Left cardiac atrium (tissue), 4 donors: ENCODE measurements at regions not wholly inside any gene's neighbourhood (a gene's known extent, or its start where the extent isn't known, plus 50 kb on each side); places are given as distances from the start of the nearest gene placed in this dataset.
"Not testable (repeated sequence)": the region's sequence is repeated elsewhere in the genome, so short reads cannot be mapped to it uniquely, and the experiment has no call there.

Experiments used
- ATAC-seq, 2 donors: fragments of 200-7000 bp; cut with Tn5 transposase; one replicate each; pipeline ENCODE4 v1.9.1; 2020; ENCODE audit warnings: mild to moderate bottlenecking in 2 of 2, moderate library complexity in 2 of 2
- DNase-seq: peaks from one replicate; pipeline ENCODE4 v3.0.0-alpha.2; 2020
- intact Hi-C, 2 donors: fragments of 100-400 bp; cut with DNase I; formaldehyde crosslinking; loops; one replicate each; pipeline versions ENCODE4 v1.14.1 to v1.15.1; 2022 to 2023
- donor health status: DM: no; HTN: yes; CAD: no.
- donor health status: DM: no; HTN: yes; CAD: no; lungs with severe emphysema.
- donor health status: DM: yes; HTN: yes; CAD: no.
- donor health status: Dilated cardiomyopathy.

DNA sequence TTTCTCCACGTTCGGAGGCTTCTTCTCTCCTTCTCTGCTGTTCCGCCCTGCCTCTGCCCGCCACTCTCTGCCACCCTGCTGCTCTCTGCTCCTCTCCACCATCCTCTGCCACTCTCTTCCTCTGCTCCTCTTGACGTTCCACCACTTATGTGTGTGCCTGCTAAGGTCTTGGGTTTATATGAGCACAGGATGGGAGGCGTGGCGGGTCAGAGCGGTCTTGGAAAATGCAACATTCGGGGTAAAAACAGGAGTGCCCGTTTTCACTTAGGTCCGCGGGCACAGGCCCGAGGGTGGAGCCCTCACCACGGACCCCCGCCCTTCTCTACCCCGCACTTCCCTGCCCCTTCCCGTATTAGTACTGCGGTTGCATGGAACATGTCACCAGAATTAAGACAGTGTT lies 114.4 kb upstream of the FBXL7 start:
- intact Hi-C loops = no loop called here
- no peak for ATAC-seq
- DNase-seq = no peak

DNA sequence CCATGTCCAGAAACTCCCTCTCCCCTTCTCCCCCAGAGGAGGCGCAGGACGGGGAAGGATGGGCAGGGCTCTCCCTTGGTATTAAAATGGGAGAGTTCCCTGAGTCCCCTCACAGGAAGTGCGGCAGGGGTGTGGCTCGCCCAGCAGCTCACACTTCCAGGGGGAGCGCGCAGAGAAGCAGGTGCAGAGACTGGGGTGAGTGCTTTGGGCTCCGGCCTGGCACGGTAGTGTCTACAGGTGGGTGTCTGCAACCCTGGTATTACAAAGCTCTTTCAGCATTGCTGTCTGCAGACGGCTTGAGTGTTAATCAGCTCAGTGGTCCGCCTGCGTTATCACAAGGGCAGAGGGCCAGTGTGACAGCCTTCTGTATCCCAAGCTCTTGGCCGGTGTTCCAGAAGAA lies 114.9 kb upstream of the FBXL7 start:
- intact Hi-C loops = no loop called here
- no peak for ATAC-seq
- DNase-seq = no peak

DNA sequence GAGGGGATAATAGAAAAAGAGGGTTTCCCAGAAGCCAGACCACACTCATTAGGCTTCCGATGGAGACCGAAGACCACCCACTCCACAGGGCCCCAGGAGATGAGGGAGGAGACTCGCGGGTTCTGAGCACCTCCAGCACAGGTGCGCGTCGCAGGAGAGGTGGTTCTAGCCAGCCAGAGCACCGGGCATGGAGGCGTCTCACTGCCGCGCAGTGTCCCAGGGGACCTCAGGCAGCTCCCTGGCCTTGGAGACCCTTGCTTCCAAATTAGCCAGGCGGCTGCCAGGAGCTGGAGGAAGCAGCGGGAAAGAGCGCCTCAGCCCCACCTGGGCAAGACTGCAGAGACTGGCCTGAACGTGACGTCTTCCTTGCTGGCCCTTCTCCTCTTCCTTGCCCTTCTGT lies 115.4 kb upstream of the FBXL7 start:
- intact Hi-C loops = no loop called here
- ATAC-seq = no peak
- DNase-seq = no peak

DNA sequence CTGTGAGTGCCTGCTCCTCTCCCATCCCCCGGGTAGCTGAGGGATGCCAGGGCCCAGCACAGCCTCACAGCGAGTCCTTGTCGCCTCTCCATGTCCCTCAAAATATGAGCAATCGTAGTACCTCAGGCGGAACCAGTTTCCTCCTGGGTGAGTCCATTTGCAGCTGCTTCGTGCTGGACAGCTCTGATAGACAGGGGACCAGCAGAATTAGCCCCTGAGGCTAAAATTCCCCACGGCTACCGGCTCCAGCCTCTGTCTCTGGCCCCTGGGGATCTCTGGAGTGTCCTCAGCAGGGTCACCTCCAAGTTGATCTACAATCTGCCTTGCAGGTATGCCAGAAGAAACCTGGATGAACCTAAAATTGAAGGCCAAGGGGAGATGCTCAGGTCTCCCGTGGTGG lies 115.8 kb upstream of the FBXL7 start:
- DNase-seq (no peak), ATAC-seq (no peak)
- intact Hi-C loops = no loop called here

DNA sequence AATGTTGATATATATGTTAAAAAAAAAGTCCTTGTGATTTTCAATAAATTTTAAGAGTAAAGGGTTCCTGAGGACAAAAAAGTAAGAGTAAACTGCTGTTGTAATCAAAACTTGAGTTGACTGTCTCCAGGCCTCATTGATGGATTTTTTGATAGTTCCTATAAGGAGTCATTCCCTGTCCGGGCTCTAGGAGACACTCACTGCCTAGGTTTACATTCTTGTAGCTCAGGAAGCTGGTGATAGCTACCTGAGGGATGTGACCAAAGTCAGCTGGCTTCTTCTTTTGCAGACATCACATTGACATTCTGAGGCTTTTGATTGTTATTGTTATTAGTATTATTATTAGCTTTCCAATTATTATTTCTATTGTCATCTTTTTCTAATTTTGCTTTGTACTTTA lies 116.5 kb upstream of the FBXL7 start:
- ATAC-seq (peak in 1 of 2 donors; percentile 41), DNase-seq (no peak)
- intact Hi-C loops = no loop called here

DNA sequence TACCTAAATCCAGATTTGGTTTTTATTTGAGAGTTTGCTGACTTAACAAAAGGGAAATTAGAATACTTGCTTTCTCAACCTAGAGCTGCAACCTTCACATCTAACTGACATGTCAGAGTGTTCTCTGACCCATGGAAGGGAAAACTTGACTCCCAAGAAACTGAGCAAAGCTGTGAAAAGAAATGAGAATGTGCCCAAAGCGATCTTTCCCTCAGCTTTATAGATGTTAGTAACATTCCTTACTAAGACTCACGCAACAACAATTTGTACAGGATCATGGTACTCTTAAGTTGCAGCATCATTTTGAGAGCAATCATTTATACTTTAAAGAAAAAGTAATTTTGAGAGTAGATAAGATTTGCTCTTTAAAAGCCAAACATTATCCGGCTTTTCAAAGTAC lies 117.0 kb upstream of the FBXL7 start:
- intact Hi-C loops = no loop called here
- DNase-seq = no peak
- ATAC-seq = no peak

DNA sequence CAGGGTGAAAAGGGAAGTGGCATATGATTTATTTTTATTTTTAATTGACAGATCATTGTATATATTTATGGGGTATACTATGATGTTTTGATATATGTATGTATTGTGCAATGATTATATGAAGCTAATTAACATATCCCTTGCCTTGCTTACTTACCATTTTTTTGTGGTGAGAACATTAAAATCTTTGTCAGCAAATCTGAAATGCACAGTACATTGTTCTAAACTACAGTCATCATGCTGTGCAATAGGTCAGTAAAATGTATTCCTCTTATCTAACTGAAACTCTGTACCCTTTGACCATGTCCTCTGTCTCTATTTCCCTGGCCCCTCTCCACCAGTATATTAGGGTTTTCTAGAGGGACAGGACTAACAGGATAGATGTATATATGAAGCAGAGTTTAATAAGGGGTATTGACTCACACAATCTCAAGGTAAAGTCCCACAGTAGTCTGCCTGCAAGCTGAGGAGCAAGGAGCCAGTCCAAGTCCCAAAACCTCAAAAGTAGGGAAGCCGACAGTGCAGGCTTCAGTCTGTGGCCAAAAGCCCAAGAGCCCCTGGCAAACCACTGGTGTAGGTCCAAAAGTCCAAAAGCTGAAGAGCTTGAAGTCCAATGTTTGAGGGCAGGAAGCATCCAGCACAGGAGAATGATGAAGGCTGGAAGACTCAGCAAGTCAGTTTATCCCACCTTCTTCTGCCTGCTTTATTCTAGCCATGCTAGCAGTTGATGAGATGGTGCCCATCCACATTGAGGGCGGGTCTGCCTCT lies 122.2 kb upstream of the FBXL7 start:
- intact Hi-C loops = no loop called here
- no peak for ATAC-seq
- no peak for DNase-seq

DNA sequence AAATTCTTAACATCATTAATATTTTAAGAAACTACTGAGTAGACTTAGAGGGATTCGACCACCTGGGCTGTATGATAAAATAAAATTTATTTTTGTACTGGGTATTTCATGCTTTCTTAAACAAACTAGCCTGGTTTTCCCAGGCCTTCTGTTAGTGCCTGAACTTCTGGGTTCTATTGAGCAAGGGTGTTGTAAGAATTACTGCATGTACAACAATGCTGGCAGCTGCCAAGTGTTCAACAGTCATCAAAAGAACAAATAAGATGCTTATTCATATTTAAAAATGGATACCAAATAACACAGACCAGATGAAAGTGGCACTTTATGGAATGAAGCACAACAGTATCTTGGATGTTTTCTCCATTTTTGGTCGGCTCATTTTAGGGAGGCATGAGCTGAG lies 123.2 kb upstream of the FBXL7 start:
- no peak for ATAC-seq
- intact Hi-C loops = no loop called here

DNA sequence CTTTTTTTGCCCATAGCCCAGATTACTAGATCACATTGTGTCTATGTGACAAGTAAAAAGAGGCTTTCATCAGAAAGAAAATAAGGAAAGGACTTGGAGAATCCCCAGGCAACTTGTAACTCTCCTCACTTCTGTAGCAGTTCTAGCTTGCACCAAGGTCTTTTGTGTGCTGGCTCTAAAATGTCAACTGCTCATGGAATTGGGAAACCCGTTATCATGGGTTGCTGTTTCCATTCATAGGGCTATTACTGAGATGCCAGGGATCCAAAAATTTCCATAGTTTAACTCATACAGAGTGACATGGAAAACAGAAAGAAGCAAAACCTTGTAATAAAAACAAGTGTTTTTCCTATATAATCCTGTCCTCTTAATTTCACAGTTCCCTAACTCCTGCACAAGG lies 123.9 kb upstream of the FBXL7 start:
- intact Hi-C loops = no loop called here
- DNase-seq (no peak), ATAC-seq (no peak)

More for the DNA sequence above, 123.2 kb upstream of the FBXL7 start:
- no peak for DNase-seq

DNA sequence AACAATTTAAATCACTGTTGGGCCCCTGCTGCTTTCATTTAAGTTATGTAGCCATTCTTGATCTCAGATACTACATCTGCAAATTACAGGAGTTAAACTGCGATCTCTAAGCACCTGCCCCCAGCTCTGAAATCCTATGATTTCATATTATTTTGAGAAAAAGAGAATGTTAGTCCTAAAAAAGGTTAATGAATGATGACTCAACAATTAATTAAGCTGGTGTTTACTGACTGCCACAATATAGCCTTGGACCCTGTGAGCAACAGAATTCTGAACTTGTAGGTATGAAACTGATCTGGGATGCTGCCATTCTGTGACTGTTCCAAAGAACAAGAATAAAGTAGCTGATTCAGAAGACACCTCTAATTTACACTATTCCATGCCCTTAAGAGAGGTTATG lies 124.4 kb upstream of the FBXL7 start:
- intact Hi-C loops = no loop called here
- DNase-seq (no peak), ATAC-seq (no peak)

DNA sequence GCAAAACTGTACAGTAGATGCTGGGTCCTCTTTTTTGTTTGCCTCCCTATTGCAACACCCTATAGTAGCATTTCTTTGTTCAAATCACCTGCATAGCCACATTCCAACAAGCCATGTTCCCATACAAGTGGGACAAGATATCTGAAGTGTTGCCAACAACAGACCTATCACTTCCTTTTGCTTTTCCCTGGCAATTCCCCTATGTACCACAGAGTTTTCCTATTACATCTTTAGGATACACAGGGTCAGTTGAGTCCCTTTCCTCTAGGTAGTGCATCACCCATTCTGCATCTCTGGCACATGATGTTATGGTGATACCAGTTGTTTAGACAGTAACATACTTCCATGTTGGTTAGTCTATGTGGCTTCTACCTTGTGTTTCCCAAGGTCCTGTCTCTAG lies 125.1 kb upstream of the FBXL7 start:
- no peak for DNase-seq
- intact Hi-C loops = no loop called here
- ATAC-seq = no peak

DNA sequence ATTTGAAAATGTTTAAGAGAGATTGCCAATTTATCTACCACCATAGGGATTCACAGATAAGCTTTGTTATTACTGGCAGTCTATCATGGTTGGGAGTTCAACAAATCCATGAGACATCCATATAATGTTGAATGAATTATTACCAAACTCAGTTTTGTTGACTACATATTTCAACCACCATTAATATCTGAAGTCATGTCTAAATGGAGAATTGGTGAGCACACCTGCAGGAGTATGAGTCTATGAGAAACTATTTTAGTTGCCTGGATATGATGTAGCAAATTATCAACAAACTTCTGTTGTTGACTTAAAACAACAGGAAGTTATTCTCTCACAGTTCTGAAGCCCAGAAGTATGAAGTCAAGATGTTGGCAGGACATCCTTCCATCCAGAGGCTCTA lies 126.8 kb upstream of the FBXL7 start:
- DNase-seq = no peak
- ATAC-seq = no peak
- intact Hi-C loops = no loop called here

DNA sequence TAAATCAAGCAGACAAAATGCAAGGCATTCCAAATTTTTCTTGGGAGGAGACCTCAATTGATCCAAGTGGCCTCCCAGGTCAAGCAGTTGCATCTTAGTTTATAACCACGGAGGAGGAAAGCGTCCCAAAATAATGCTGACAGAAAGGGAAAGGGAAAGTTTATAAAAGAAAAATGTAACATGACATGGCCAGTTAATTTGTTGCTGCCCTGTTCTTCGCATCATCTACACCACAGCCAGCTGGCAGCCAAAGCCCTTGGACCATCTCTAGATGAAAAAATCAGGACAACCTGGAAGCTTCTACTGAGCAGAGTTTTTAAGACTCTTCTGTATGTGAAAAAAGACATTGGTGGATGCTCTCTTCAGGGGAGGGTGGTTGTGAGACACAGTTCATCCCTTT lies 128.8 kb upstream of the FBXL7 start:
- no peak for DNase-seq
- no peak for ATAC-seq
- intact Hi-C loops = no loop called here

DNA sequence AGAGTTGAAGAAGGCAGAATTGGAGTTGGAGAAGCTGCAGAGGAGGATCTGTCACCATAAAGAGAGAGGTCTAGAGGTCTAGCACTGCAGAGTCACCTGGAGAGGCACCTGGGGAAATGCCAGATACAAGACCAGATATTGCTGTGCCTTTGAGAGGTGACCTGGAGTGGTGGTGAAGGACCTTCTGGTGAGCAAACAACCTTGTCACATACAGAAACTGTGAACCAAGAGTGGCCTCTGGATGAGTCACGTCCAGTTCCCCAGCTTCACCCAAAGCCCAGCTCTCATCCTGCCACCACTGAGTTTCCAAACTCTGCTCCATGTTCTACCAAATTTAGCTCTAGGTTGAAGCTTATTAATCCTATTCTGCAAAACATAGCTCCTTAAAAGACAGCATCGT lies 131.1 kb upstream of the FBXL7 start:
- ATAC-seq (no peak), DNase-seq (no peak)
- intact Hi-C loops = no loop called here

DNA sequence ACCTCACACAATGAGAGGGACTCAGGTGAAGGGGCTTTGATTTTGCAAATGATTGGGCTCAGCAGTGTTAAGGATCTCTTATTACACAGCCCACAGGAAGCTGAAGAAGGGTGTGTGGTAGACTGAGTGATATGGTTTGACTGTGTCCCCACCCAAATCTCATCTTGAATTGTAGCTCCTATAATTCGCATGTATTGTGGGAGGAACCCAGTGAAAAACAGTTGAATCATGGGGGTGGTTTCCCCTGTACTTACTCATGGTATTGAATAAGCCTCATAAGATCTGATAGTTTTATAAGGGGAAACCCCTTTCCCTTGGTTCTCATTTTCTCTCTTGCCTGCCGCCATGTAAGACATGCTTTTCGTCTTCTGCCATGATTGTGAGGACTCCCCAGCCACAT lies 132.5 kb upstream of the FBXL7 start:
- ATAC-seq (no peak), DNase-seq (no peak)
- intact Hi-C loops = no loop called here

DNA sequence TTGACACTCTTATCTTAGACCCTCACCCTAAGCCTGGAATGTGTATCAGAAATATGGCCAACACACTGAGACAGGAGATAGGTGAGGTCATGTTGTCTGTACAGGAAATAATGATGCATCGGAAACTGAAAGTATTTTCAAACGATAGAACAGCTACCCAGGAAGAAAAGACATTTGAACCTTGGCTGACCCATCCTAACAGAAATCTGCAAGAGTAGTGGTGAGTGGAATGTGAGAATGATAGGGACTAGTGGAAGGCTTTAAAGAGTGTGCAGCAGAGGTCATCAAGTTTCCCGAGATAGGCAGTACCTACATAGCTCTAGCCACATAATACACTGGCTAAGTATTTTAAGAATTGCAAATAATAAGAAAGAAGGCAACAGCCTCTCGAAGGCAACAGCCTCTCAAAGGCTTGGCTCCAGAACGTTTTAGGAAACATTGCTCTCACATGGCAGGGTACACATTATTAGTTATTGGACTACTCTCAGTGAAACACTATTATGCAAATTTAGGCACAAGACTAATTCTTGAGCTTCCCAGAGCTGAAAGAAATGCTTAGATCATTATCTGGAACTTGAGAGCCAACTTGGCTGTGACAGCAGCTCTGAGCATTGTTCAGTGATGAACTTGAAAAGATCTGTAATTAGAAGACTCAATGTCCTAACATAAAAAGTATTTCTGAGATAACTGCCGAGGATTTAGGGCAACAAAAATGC lies 133.1 kb upstream of the FBXL7 start:
- intact Hi-C loops = no loop called here
- ATAC-seq (peak; percentile 77 to 91), DNase-seq (no peak)

DNA sequence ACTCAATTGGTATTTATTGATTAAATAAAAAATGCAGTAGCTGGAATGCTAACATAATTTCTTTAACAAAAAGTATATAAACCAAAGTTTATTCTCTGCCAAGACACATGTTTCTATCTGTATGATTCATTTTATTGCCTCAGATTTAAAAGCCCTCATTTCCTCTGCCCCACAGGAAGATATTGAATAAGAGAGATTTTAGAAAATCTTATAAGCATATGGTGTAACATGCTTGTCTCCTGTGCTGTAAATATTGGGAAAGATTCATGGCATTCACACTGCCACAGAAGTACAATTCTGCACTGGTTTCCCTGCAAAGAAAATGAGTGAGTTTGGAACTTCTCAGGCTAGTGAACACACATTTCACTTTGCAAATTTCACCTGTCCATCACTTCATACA lies 134.9 kb upstream of the FBXL7 start:
- ATAC-seq (no peak), DNase-seq (no peak)
- intact Hi-C loops = no loop called here

DNA sequence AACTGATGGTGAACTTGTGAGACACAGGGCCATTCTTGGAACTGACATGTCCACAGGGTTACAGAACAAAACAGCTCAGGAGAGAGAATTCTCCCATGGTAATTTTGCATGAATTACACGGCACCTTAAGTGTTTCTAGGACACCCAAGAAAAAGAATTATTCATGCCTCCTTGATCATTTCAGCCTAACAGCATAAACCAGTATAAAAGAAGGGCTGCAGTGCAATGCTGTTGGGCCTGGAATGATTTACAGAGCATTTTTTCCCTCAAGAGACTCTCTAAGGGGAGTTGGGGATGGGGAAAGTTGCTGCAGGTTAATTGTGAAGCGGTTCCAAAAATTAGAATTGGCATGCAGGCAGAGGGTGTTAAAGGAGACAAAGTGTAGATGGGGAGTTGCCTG lies 136.4 kb upstream of the FBXL7 start:
- ATAC-seq (no peak), DNase-seq (no peak)

DNA sequence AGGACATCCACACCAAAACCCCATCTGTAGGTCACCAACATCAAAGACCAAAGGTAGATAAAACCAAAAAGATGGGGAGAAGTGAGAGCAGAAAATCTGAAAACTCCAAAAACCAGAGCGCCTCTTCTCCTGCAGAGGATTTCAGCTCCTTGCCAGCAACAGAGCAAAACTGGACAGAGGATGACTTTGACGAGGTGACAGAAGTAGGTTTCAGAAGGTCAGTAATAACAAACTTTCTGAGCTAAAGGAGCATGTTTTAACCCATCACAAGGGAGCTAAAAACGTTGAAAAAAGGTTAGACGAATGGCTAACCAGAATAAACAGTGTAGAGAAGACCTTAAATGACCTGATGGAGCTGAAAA lies 142.9 kb upstream of the FBXL7 start:
- DNase-seq, ATAC-seq, intact Hi-C loops: not testable (repeated sequence)

More for the DNA sequence above, 136.4 kb upstream of the FBXL7 start:
- intact Hi-C loops = no loop called here

DNA sequence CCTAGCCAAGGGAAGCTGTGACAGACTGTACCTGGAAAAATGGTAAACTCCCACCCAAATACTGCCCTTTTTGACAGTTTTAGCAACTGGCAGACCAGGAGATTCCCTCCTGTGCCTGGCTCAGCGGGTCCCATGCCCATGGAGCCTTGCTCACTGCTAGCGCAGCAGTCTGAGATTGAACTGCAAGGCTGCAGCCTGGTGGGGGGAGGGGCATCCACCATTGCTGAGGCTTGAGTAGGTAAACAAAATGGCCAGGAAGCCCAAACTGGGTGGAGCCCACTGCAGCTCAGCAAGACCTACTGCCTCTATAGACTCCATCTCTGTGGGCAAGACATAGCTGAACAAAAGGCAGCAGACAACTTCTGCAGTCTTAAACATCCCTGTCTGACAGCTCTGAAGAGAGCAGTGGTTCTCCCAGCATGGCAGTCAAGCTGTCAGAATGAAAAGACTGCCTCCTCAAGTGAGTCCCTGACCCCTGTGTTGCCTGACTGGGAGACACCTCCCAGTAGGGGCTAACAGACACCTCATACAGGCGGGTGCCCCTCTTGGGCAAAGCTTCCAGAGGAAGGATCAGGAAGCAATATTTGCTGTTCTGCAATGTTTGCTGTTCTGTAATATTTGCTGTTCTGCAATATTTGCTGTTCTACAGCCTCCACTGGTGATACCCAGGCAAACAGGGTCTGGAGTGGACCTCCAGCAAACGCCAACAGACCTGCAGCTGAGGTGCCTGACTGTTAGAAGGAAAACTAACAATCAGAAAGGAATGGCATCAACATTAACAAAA lies 143.5 kb upstream of the FBXL7 start:
- intact Hi-C loops, DNase-seq, ATAC-seq: not testable (repeated sequence)
